ENCODE measurements at regions not wholly inside any gene's neighbourhood (a gene's known extent, or its start where the extent isn't known, plus 50 kb on each side); places are given as distances from the start of the nearest gene placed in this dataset.

GRCh38 chr11:115944596-115944995, 440.4 kb upstream of the CADM1 start (continued):
- TF ChIP-seq REST (IDR thresholded peaks at IDR 0.05; ENCODE audit: low read depth, low read length) = no peak
- peak; percentile 94 for TF ChIP-seq GATA2 (CRISPR knock-in tag; IDR thresholded peaks at IDR 0.05)
- no peak for TF ChIP-seq MEF2A (IDR thresholded peaks at IDR 0.05; ENCODE audit: borderline replicate concordance, low read depth)
- no peak for TF ChIP-seq JUND (IDR thresholded peaks at IDR 0.05)
- TF ChIP-seq FOXJ3 (CRISPR knock-in tag; IDR thresholded peaks at IDR 0.05) = peak; percentile 48; the same call in 1 of the 2 replicates
- no peak for TF ChIP-seq SIN3A (IDR thresholded peaks at IDR 0.05; ENCODE audit: borderline replicate concordance, low read depth, low read length)
- TF ChIP-seq EZH2phosphoT487 (IDR thresholded peaks at IDR 0.05; ENCODE audit: borderline replicate concordance, low read depth) = no peak
- no peak for TF ChIP-seq NFIC (IDR thresholded peaks at IDR 0.05; ENCODE audit: borderline replicate concordance)
- no peak for TF ChIP-seq RAD21 (IDR thresholded peaks at IDR 0.05; ENCODE audit: low read length)
- TF ChIP-seq MAX (IDR thresholded peaks at IDR 0.05; ENCODE audit: low read depth) = no peak
- TF ChIP-seq CHD2 (IDR thresholded peaks at IDR 0.05; ENCODE audit: low read length, partially characterized antibody) = no peak
- TF ChIP-seq FOXM1 (IDR thresholded peaks at IDR 0.05; ENCODE audit: low read depth) = no peak
- no peak for TF ChIP-seq CTCF (IDR thresholded peaks at IDR 0.05)
- no peak for TF ChIP-seq PBX3 (IDR thresholded peaks at IDR 0.05)
- TF ChIP-seq TCF12 (IDR thresholded peaks at IDR 0.05) = no peak

GRCh38 chr11:115942011-115942410, 437.8 kb upstream of the CADM1 start:
- Histone ChIP-seq H2AFZ (ENCODE audit: low read depth) (no peak overlapping the region), H3K9ac (no peak overlapping the region)
- CTCF ChIA-PET = interaction anchor here (1.2 kb wide), 1 partner anchor 12 kb away, joined by 3 read pairs; no protein-coding TSS in a partner anchor

More at GRCh38 chr11:115942011-115942410, 437.8 kb upstream of the CADM1 start:
- no peak for DNase-seq
- TF ChIP-seq ZBTB33 (IDR thresholded peaks at IDR 0.05; ENCODE audit: borderline replicate concordance, low read depth) (no peak), MEF2A (IDR thresholded peaks at IDR 0.05; ENCODE audit: borderline replicate concordance, low read depth) (no peak), PBX3 (IDR thresholded peaks at IDR 0.05) (no peak), SIN3A (IDR thresholded peaks at IDR 0.05; ENCODE audit: borderline replicate concordance, low read depth, low read length) (no peak), ELF1 (IDR thresholded peaks at IDR 0.05) (no peak), RFX5 (IDR thresholded peaks at IDR 0.05; ENCODE audit: low read length) (no peak), GABPA (IDR thresholded peaks at IDR 0.05; ENCODE audit: low read depth) (no peak)
- no peaks in the 10 kb centered on the region for H3K9me3 ChIP-seq
- H3K79me2 ChIP-seq (ENCODE audit: insufficient read depth) = no peaks in the 10 kb centered on the region
- H3K36me3 ChIP-seq (replicated peaks in 1 of 2; ENCODE audit: control insufficient read depth in 1 of 2, insufficient read depth in 2 of 2, low read length in 1 of 2) = no peaks in the 10 kb centered on the region
- POLR2A ChIA-PET = no interaction called here
- WGBS (ENCODE audit: low lambda C conversion rate) = 63% methylated on average over 2 of the region's 2 CpGs
- H3K4me2 ChIP-seq = no peak overlapping the region
- 0 out of 4 replicates have a peak overlapping the region, but pooled peaks of 1 of the 2 experiments have one; percentile 4 for H3K27ac ChIP-seq (ENCODE audit: low read depth in 2 of 2, low read length in 1 of 2)
- peaks cover 0 to 16% of the 10 kb centered on the region in 2 experiments; a peak in 1 of 4 replicates for H3K4me1 ChIP-seq (ENCODE audit: control insufficient read depth in 1 of 2, insufficient read depth in 2 of 2, low read depth in 1 of 2, low read length in 1 of 2)
- no peaks in the 10 kb centered on the region for H3K9me2 ChIP-seq
- no peaks in the 10 kb centered on the region for H4K20me1 ChIP-seq (ENCODE audit: insufficient read depth)
- H3F3A ChIP-seq (replicated peaks; ENCODE audit: insufficient read depth) = no peaks in the 10 kb centered on the region
- no peak overlapping the region for H3K4me3 ChIP-seq (ENCODE audit: low read depth in 2 of 2, low read length in 1 of 2)
- H3K27me3 ChIP-seq (ENCODE audit: insufficient read depth) = no peaks in the 10 kb centered on the region

All from SK-N-SH (cell line).